Smooth muscle cell (in vitro differentiated cells): ENCODE measurements at regions not wholly inside any gene's neighbourhood (a gene's known extent, or its start where the extent isn't known, plus 50 kb on each side); places are given as distances from the start of the nearest gene placed in this dataset.

Source experiments
- DNase-seq: peaks from one replicate; lab custom pipeline; 2025; ENCODE audit not compliant: unreplicated experiment; lab: John Stamatoyannopoulos, UW
- H2AFZ ChIP-seq: fragments of 200-600 bp; sonication (generic); 2 replicates; pipeline ENCODE4 v1.6.0; 2016; ENCODE audit warnings: antibody characterized with exemption, low read depth, mild to moderate bottlenecking
- H3F3A ChIP-seq: fragments of 200-600 bp; sonication (generic); 2 replicates; pipeline ENCODE4 v1.6.0; 2017; ENCODE audit warnings: antibody characterized with exemption, low read depth
- H3K27ac ChIP-seq: fragments of 200-600 bp; sonication (generic); 2 replicates; pipeline ENCODE4 v1.5.1; 2016; ENCODE audit warnings: low read depth, mild to moderate bottlenecking
- H3K27me3 ChIP-seq: fragments of 200-600 bp; sonication (generic); 2 replicates; pipeline ENCODE4 v1.6.1; 2016; ENCODE audit warnings: low read depth, mild to moderate bottlenecking
- H3K36me3 ChIP-seq: fragments of 200-600 bp; sonication (generic); 2 replicates; pipeline ENCODE4 v1.5.1; 2016; ENCODE audit warnings: low read depth
- H3K4me1 ChIP-seq: fragments of 200-600 bp; sonication (generic); 2 replicates; pipeline ENCODE4 v1.5.1; 2016; ENCODE audit warnings: low read depth
- H3K4me2 ChIP-seq: fragments of 200-600 bp; sonication (generic); 2 replicates; pipeline ENCODE4 v1.6.0; 2016; ENCODE audit warnings: mild to moderate bottlenecking
- H3K4me3 ChIP-seq: fragments of 200-600 bp; sonication (generic); 2 replicates; pipeline ENCODE4 v1.5.1; 2016; ENCODE audit warnings: mild to moderate bottlenecking
- H3K79me2 ChIP-seq: fragments of 200-600 bp; sonication (generic); 2 replicates; pipeline ENCODE4 v1.6.0; 2016; ENCODE audit warnings: low read depth, mild to moderate bottlenecking
- H3K9ac ChIP-seq: fragments of 200-600 bp; sonication (generic); 2 replicates; pipeline ENCODE4 v1.6.0; 2016; ENCODE audit warnings: low read depth
- H3K9me3 ChIP-seq: fragments of 200-600 bp; sonication (generic); replicated peaks from 2 replicates; pipeline ENCODE4 v1.5.1; 2016; ENCODE audit warnings: low read depth
- H4K20me1 ChIP-seq: fragments of 200-600 bp; sonication (generic); 2 replicates; pipeline ENCODE4 v1.6.0; 2016; ENCODE audit warnings: low read depth
- WGBS: methylation state at CpG from one replicate; pipeline ENCODE4 v1.1.7; 2016; ENCODE audit warnings: low lambda C conversion rate; 5-methylcytosine and 5-hydroxymethylcytosine counted together
- TF ChIP-seq, protein P1 (sequence below): fragments of 200-600 bp; sonication (generic); IDR thresholded peaks from 2 replicates; pipeline ENCODE4 v1.5.1; 2017; ENCODE audit warnings: borderline replicate concordance, mild to moderate bottlenecking, antibody characterized with exemption; ENCODE audit not compliant: insufficient read depth, poor library complexity, severe bottlenecking

DNA sequence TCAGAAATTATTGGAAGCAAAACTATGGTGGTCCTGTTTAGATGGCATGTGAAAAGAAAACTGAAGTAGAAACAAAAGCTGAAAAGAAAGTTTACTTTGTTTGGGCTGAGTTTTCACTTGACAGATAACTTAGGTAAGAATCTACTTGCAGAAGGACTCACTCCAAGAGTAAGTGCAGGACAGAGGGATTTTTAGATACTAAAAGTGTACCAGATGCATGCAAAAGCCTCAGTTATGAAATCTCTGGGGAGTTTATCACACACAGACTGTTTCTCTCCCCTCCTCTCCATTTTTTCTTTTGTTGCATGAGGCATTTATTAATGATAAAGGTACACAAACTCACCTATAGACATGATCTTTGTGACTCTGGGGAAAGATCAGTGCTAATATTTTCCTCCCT, 127.5 kb upstream of the GIMD1 start:
- Histone ChIP-seq H3K36me3 (no peaks in the 10 kb centered on the region), H3K9me3 (no peaks in the 10 kb centered on the region), H3K4me3 (peak overlapping the region; percentile 18), H3K27ac (no peak overlapping the region), H2AFZ (no peak overlapping the region), H3K4me2 (peak overlapping the region; percentile 20), H3K4me1 (no peaks in the 10 kb centered on the region), H3K27me3 (no peaks in the 10 kb centered on the region), H4K20me1 (no peaks in the 10 kb centered on the region), H3K9ac (no peak overlapping the region), H3K79me2 (no peaks in the 10 kb centered on the region), H3F3A (no peaks in the 10 kb centered on the region)
- no peak for DNase-seq
- TF ChIP-seq, protein P1, sequence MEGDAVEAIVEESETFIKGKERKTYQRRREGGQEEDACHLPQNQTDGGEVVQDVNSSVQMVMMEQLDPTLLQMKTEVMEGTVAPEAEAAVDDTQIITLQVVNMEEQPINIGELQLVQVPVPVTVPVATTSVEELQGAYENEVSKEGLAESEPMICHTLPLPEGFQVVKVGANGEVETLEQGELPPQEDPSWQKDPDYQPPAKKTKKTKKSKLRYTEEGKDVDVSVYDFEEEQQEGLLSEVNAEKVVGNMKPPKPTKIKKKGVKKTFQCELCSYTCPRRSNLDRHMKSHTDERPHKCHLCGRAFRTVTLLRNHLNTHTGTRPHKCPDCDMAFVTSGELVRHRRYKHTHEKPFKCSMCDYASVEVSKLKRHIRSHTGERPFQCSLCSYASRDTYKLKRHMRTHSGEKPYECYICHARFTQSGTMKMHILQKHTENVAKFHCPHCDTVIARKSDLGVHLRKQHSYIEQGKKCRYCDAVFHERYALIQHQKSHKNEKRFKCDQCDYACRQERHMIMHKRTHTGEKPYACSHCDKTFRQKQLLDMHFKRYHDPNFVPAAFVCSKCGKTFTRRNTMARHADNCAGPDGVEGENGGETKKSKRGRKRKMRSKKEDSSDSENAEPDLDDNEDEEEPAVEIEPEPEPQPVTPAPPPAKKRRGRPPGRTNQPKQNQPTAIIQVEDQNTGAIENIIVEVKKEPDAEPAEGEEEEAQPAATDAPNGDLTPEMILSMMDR = no peak

DNA sequence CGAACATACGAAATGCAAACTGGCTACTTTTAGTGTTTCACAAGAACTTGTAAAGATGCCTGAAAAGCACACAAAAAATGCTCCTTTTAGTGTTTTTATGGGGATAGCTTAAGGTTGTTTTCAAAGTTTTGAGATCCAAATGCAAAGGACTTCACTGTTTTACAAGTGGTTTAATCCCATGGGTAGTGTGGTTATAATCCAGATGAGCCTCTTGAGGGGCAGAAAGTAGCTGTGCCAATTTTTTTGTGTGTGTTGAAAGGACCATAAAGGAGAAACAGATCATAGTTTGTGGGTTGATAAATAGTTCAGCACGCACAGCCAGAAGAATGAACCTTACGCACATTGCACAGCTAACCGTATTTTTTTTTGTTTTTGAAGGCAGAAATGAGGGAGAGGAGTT, 126.9 kb upstream of the GIMD1 start:
- no peak for DNase-seq
- no peaks in the 10 kb centered on the region for H3K4me1 ChIP-seq
- 22% methylated on average over 5 of the region's 5 CpGs for WGBS
- TF ChIP-seq, protein P1 = no peak
- H3K36me3 ChIP-seq = no peaks in the 10 kb centered on the region
- no peak overlapping the region for H3K9ac ChIP-seq
- H3K79me2 ChIP-seq = no peaks in the 10 kb centered on the region
- H3K27me3 ChIP-seq = no peaks in the 10 kb centered on the region
- peak overlapping the region; percentile 20 for H3K4me2 ChIP-seq
- H2AFZ ChIP-seq = no peak overlapping the region
- H4K20me1 ChIP-seq = no peaks in the 10 kb centered on the region
- H3K4me3 ChIP-seq = peak overlapping the region; percentile 18
- no peaks in the 10 kb centered on the region for H3F3A ChIP-seq
- no peaks in the 10 kb centered on the region for H3K9me3 ChIP-seq
- no peak overlapping the region for H3K27ac ChIP-seq

DNA sequence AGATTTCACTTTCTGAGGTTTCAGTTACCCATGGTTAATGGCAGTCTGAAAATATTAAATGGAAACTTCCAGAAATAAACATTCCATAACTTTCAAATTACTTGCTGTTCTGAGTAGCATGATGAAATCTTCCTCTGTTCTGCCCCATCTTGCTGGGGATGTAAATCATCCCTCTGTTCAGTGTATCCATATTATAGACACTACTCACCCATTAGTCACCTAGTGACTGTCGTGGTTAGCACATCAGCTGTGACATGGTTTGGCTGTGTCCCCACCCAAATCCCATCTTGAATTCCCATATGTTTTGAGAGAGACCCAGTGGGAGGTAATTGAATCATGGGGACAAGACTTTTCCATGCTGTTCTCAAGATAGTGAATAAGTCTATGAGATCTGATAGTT, 125.5 kb upstream of the GIMD1 start:
- Histone ChIP-seq H2AFZ (no peak overlapping the region), H3K4me3 (no peak overlapping the region), H3K79me2 (no peaks in the 10 kb centered on the region), H3F3A (no peaks in the 10 kb centered on the region), H3K4me2 (no peak overlapping the region), H4K20me1 (no peaks in the 10 kb centered on the region), H3K9me3 (no peaks in the 10 kb centered on the region), H3K9ac (no peak overlapping the region), H3K27me3 (no peaks in the 10 kb centered on the region), H3K4me1 (no peaks in the 10 kb centered on the region), H3K36me3 (no peaks in the 10 kb centered on the region), H3K27ac (no peak overlapping the region)
- DNase-seq = no peak
- TF ChIP-seq, protein P1 = no peak
- WGBS = 52% methylated on average over 1 of the region's 1 CpG

DNA sequence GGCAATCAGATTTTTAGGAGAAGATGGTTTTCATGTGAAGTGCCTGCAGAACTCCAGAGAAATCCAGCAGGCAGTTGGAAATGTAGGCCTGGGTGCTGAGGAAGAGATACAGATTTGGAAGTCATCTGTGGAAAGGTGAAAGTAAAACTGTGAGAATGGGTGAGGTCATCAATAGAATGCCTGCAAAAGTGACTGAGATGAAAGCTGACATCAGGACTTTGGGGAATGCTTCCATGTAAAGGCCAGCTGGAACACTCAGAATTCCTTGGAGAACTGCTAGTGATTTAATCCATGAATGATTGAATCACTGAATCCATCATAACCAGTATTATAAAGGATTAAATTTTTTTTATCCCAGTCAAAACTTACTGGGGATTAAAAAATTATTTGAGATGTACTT, 124.5 kb upstream of the GIMD1 start:
- Histone ChIP-seq H2AFZ (no peak overlapping the region), H3K27ac (no peak overlapping the region), H3K9ac (no peak overlapping the region), H3K27me3 (no peaks in the 10 kb centered on the region), H3K79me2 (no peaks in the 10 kb centered on the region), H4K20me1 (no peaks in the 10 kb centered on the region), H3K36me3 (no peaks in the 10 kb centered on the region), H3F3A (no peaks in the 10 kb centered on the region), H3K9me3 (no peaks in the 10 kb centered on the region), H3K4me3 (no peak overlapping the region), H3K4me1 (no peaks in the 10 kb centered on the region), H3K4me2 (no peak overlapping the region)
- TF ChIP-seq, protein P1 = no peak
- DNase-seq = no peak
